Colonic mucosa (tissue), 4 donors: ENCODE measurements at regions not wholly inside any gene's neighbourhood (a gene's known extent, or its start where the extent isn't known, plus 50 kb on each side); places are given as distances from the start of the nearest gene placed in this dataset.

Experiments
- DNase-seq: peaks from one replicate; pipeline ENCODE4 v3.0.0-alpha.2; 2020
- H3K27ac ChIP-seq: fragments of 200-600 bp; one replicate; pipeline ENCODE4 v1.8.0; 2021
- H3K27me3 ChIP-seq: fragments of 200-600 bp; one replicate; pipeline ENCODE4 v1.8.0; 2021
- H3K36me3 ChIP-seq: fragments of 200-600 bp; one replicate; pipeline ENCODE4 v1.8.0; 2021
- H3K4me1 ChIP-seq: fragments of 200-600 bp; one replicate; pipeline ENCODE4 v1.8.0; 2021; ENCODE audit warnings: mild to moderate bottlenecking
- H3K4me3 ChIP-seq: fragments of 200-600 bp; one replicate; pipeline ENCODE4 v1.8.0; 2021
- H3K9ac ChIP-seq, 2 donors: one replicate each; pipeline ENCODE4 v1.7.0; 2013; ENCODE audit warnings: control low read depth in 2 of 2, low read depth in 2 of 2, low read length in 2 of 2
- H3K9me3 ChIP-seq: fragments of 200-600 bp; one replicate; pipeline ENCODE4 v1.8.0; 2021
- CTCF ChIP-seq: fragments of 200-600 bp; IDR thresholded peaks from one replicate; pipeline ENCODE4 v1.8.0; 2022; ENCODE audit warnings: antibody characterized with exemption, mild to moderate bottlenecking
- intact Hi-C: fragments of 100-400 bp; cut with DNase I; formaldehyde crosslinking; loops from one replicate; pipeline ENCODE4 v1.14.1; 2022
- donor health status: healthy.
- donor health status: DM: no; HTN: no; CAD: no.
- donor health status: DM: no; HTN: no; CAD: no.

- no peak overlapping the region for H3K9ac ChIP-seq
- H3K9me3 ChIP-seq: no peaks in the 10 kb centered on the region
- H3K36me3 ChIP-seq: no peaks in the 10 kb centered on the region
- H3K27ac ChIP-seq: no peak overlapping the region
- TF ChIP-seq CTCF: no peak
- no peak for DNase-seq
- no peaks in the 10 kb centered on the region for H3K4me1 ChIP-seq
- H3K4me3 ChIP-seq: no peak overlapping the region
- no peaks in the 10 kb centered on the region for H3K27me3 ChIP-seq
- intact Hi-C loops: no loop called here
These were observed 169.1 kb upstream of the PTBP2 start for GRCh38 chr1:96552451-96552850.

GRCh38 chr1:96553811-96554210, 167.8 kb upstream of the PTBP2 start:
- no peak for DNase-seq
- H3K9me3 ChIP-seq: no peaks in the 10 kb centered on the region
- no peaks in the 10 kb centered on the region for H3K4me1 ChIP-seq
- no peak overlapping the region for H3K4me3 ChIP-seq
- no peak overlapping the region for H3K27ac ChIP-seq
- no peak for TF ChIP-seq CTCF
- H3K36me3 ChIP-seq: no peaks in the 10 kb centered on the region
- no peak overlapping the region for H3K9ac ChIP-seq
- no peaks in the 10 kb centered on the region for H3K27me3 ChIP-seq
- intact Hi-C loops: no loop called here

- H3K4me3 ChIP-seq: no peak overlapping the region
- no peaks in the 10 kb centered on the region for H3K36me3 ChIP-seq
- no peak overlapping the region for H3K9ac ChIP-seq
- H3K4me1 ChIP-seq: no peaks in the 10 kb centered on the region
- no peaks in the 10 kb centered on the region for H3K27me3 ChIP-seq
- H3K27ac ChIP-seq: no peak overlapping the region
- TF ChIP-seq CTCF: no peak
- DNase-seq: no peak
- H3K9me3 ChIP-seq: no peaks in the 10 kb centered on the region
- intact Hi-C loops: no loop called here
These were observed 167.2 kb upstream of the PTBP2 start for GRCh38 chr1:96554364-96554763.

GRCh38 chr1:96557336-96557735, 164.2 kb upstream of the PTBP2 start:
- intact Hi-C loops: no loop called here
- TF ChIP-seq CTCF: no peak
- no peak for DNase-seq
- H3K36me3 ChIP-seq: no peaks in the 10 kb centered on the region
- no peaks in the 10 kb centered on the region for H3K27me3 ChIP-seq
- no peak overlapping the region for H3K27ac ChIP-seq
- H3K9ac ChIP-seq: no peak overlapping the region
- no peak overlapping the region for H3K4me3 ChIP-seq
- no peaks in the 10 kb centered on the region for H3K9me3 ChIP-seq
- no peaks in the 10 kb centered on the region for H3K4me1 ChIP-seq

- Histone ChIP-seq H3K9me3 (no peaks in the 10 kb centered on the region), H3K36me3 (no peaks in the 10 kb centered on the region), H3K27ac (no peak overlapping the region), H3K27me3 (no peaks in the 10 kb centered on the region), H3K4me3 (no peak overlapping the region), H3K9ac (no peak overlapping the region), H3K4me1 (no peaks in the 10 kb centered on the region)
- DNase-seq: no peak
- TF ChIP-seq CTCF: no peak
- intact Hi-C loops: no loop called here
These were observed 162.9 kb upstream of the PTBP2 start for GRCh38 chr1:96558635-96559034.

- Histone ChIP-seq H3K9ac (no peak overlapping the region), H3K27me3 (no peaks in the 10 kb centered on the region), H3K9me3 (no peaks in the 10 kb centered on the region), H3K27ac (no peak overlapping the region), H3K4me1 (no peaks in the 10 kb centered on the region), H3K36me3 (no peaks in the 10 kb centered on the region), H3K4me3 (no peak overlapping the region)
- intact Hi-C loops: no loop called here
- DNase-seq: no peak
- TF ChIP-seq CTCF: no peak
These were observed 162.4 kb upstream of the PTBP2 start for GRCh38 chr1:96559181-96559580.
